Stomach (tissue), 8 donors: ENCODE measurements at regions not wholly inside any gene's neighbourhood (a gene's known extent, or its start where the extent isn't known, plus 50 kb on each side); places are given as distances from the start of the nearest gene placed in this dataset.

ENCODE experiments used
- DNase-seq, 2 donors: peaks; one replicate each; pipeline versions ENCODE4 v3.0.0 to v3.0.0-alpha.2; 2013 to 2019
- H3K27ac ChIP-seq, 5 donors: fragments of 200-600 bp in 4 of 5; sonication (generic) in 4 of 5; one replicate each; pipeline ENCODE4 v1.5.1; 2013 to 2019; ENCODE audit warnings: mild to moderate bottlenecking in 1 of 5, moderate library complexity in 1 of 5
- H3K27me3 ChIP-seq, 3 donors: fragments of 200-600 bp; sonication (generic); one replicate each; pipeline ENCODE4 v1.5.1; 2017 to 2019; ENCODE audit warnings: mixed run types in 1 of 3
- H3K36me3 ChIP-seq, 4 donors: fragments of 200-600 bp; sonication (generic); 1 replicate in 3 of 4; 2 replicates in 1 of 4; pipeline ENCODE4 v1.5.1; 2016 to 2019
- H3K4me1 ChIP-seq, 4 donors: fragments of 200-600 bp; sonication (generic); one replicate each; pipeline ENCODE4 v1.5.1; 2016 to 2019
- H3K4me3 ChIP-seq, 4 donors: fragments of 200-600 bp; sonication (generic) in 3 of 4; one replicate each; pipeline ENCODE4 v1.5.1; 2016 to 2019; ENCODE audit warnings: mild to moderate bottlenecking in 1 of 4
- H3K9me3 ChIP-seq, 4 donors: fragments of 200-600 bp; sonication (generic); one replicate each; pipeline ENCODE4 v1.5.1; 2016 to 2019
- EP300 ChIP-seq: sonication (generic); formaldehyde crosslinking; IDR thresholded peaks from one replicate; pipeline ENCODE4 v1.6.1; 2017; ENCODE audit warnings: antibody characterized with exemption
- POLR2A ChIP-seq, 4 donors: fragments of 450-650 bp; IDR thresholded peaks; one replicate each; pipeline ENCODE4 v1.6.1; 2016; ENCODE audit warnings: antibody characterized with exemption in 4 of 4, control low read depth in 2 of 4, mild to moderate bottlenecking in 1 of 4, moderate library complexity in 1 of 4
- POLR2AphosphoS5 ChIP-seq, 3 donors: sonication (generic); formaldehyde crosslinking; IDR thresholded peaks; one replicate each; pipeline ENCODE4 v1.6.1; 2016; ENCODE audit warnings: antibody characterized with exemption in 3 of 3
- WGBS, 5 donors: extraction: QIAGEN DNeasy Blood & Tissue Kit in 3 of 5; methylation state at CpG; one replicate each; pipeline versions ENCODE4 v1.1.5 to v1.1.7; 2013 to 2018; 5-methylcytosine and 5-hydroxymethylcytosine counted together
- intact Hi-C: fragments of 100-400 bp; cut with DNase I; formaldehyde crosslinking; loops from one replicate; pipeline ENCODE4 v1.15.1; 2023; ENCODE audit warnings: low total_unique reads
- TF ChIP-seq, protein P1 (sequence below), 7 experiments: fragments of 450-650 bp in 4 of 7; fragments of 200-600 bp in 3 of 7; sonication (generic) in 3 of 7; IDR thresholded peaks; one replicate each; pipeline ENCODE4 v1.5.1; 2016 to 2019; ENCODE audit warnings: antibody characterized with exemption in 7 of 7, control low read depth in 2 of 7, mild to moderate bottlenecking in 1 of 7
- donor health status: healthy with polysubstance abuse.
- donor health status: Bipolar disorder and iron deficiency.
- donor health status: healthy.

DNA sequence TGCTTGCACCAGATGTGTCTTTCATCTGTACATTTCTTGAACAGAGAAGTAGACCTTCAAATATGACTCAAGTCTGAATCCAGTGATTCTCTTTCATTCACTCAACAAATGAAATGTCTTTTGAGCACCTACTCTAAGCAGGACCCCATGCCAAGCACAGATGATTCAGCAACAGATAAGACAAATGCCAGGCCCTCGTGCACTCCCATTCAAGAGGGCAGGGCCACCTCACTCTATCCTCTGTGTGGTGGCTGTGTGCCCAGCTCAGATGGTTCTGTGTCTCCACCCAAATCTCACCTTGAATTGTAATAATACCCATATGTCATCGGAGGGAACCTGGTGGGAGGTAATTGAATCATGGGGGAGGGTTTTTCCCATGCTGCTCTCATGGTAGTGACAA lies 74.1 kb upstream of the NKD1 start:
- no peaks in the 10 kb centered on the region for H3K36me3 ChIP-seq
- peaks cover 0 to 11% (median 3%) of the 10 kb centered on the region in 4 donors for H3K4me1 ChIP-seq
- no peaks in the 10 kb centered on the region for H3K9me3 ChIP-seq
- no peak overlapping the region for H3K27ac ChIP-seq
- no peak overlapping the region for H3K4me3 ChIP-seq
- intact Hi-C loops, result no loop called here
- no peak for DNase-seq
- H3K27me3 ChIP-seq, result peaks cover 0 to 19% (median 0%) of the 10 kb centered on the region in 3 donors
- 47 to 61% (median 57%) methylated on average over 2 of the region's 2 CpGs for WGBS, 5 donors
- TF ChIP-seq POLR2AphosphoS5 (IDR thresholded peaks at IDR 0.05) (no peak), POLR2A (IDR thresholded peaks at IDR 0.05) (no peak), EP300 (no peak)
- TF ChIP-seq, protein P1, sequence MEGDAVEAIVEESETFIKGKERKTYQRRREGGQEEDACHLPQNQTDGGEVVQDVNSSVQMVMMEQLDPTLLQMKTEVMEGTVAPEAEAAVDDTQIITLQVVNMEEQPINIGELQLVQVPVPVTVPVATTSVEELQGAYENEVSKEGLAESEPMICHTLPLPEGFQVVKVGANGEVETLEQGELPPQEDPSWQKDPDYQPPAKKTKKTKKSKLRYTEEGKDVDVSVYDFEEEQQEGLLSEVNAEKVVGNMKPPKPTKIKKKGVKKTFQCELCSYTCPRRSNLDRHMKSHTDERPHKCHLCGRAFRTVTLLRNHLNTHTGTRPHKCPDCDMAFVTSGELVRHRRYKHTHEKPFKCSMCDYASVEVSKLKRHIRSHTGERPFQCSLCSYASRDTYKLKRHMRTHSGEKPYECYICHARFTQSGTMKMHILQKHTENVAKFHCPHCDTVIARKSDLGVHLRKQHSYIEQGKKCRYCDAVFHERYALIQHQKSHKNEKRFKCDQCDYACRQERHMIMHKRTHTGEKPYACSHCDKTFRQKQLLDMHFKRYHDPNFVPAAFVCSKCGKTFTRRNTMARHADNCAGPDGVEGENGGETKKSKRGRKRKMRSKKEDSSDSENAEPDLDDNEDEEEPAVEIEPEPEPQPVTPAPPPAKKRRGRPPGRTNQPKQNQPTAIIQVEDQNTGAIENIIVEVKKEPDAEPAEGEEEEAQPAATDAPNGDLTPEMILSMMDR (IDR thresholded peaks at IDR 0.05), result no peak

DNA sequence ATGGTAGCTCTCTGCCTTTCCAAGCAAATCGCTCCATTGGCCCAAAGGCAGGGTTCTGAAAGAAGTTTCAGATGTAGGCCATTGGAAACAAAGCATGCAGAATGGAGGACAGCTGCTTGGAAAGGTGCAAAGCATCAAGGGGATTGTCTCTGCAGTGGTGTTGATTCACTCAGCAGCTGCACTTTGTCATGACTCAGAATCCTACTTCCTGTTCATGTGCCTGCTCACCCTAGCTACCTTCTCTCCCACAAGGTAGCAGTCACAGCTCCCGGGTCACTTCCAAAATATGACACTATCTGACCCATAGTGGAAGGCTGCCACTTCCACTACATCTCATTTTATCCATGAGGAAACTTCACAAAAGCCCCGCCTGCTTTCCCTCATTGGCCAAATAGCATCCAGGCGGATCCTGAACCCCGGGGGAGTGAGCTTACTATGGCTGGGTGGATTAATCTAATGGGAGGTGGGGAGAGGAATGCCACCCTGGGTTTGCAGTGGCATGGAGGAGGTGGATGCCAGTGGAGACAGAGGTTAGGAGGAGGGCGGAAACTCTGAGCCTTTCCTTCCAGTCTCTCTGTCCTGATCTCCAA lies 74.7 kb upstream of the NKD1 start:
- H3K9me3 ChIP-seq, result no peaks in the 10 kb centered on the region
- no peaks in the 10 kb centered on the region for H3K36me3 ChIP-seq
- H3K4me3 ChIP-seq, result no peak overlapping the region
- DNase-seq, result peak in 1 of 2 donors; percentile 29
- 73 to 82% (median 76%) methylated on average over 6 of the region's 6 CpGs for WGBS, 5 donors
- H3K27me3 ChIP-seq, result peaks cover 0 to 20% (median 5%) of the 10 kb centered on the region in 3 donors
- intact Hi-C loops, result no loop called here
- peaks cover 3 to 13% (median 6%) of the 10 kb centered on the region in 4 donors for H3K4me1 ChIP-seq
- no peak overlapping the region for H3K27ac ChIP-seq
- no peak for TF ChIP-seq POLR2AphosphoS5 (IDR thresholded peaks at IDR 0.05)
- TF ChIP-seq, protein P1 (IDR thresholded peaks at IDR 0.05), result no peak
- no peak for TF ChIP-seq POLR2A (IDR thresholded peaks at IDR 0.05)
- no peak for TF ChIP-seq EP300

DNA sequence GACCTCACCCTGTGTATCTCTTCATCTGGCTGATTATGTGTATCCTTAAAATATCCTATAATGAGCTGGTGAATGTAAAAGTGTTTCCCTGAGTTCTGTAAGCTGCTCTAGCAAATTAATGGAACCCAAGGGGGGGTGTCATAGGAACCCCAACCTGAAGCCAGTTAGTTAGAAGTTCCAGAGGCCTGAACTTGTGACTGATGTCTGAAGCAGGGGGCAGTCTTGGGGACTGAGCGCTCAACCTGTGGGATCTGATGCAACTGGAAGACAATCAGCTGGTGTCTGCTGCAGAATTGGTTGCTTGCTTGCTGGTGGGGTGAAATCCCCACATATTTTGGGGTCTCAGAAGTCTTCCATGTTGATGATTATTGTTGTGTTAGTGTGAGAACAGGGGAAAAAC lies 75.7 kb upstream of the NKD1 start:
- Histone ChIP-seq H3K27ac (no peak overlapping the region), H3K4me3 (no peak overlapping the region), H3K27me3 (peaks cover 0 to 27% (median 13%) of the 10 kb centered on the region in 3 donors), H3K36me3 (no peaks in the 10 kb centered on the region), H3K9me3 (no peaks in the 10 kb centered on the region), H3K4me1 (peaks cover 10 to 17% (median 15%) of the 10 kb centered on the region in 4 donors)
- WGBS, 5 donors, result 93 to 100% (median 100%) methylated on average over 1 of the region's 1 CpG
- intact Hi-C loops, result no loop called here
- no peak for DNase-seq
- TF ChIP-seq EP300, result no peak
- TF ChIP-seq, protein P1 (IDR thresholded peaks at IDR 0.05), result no peak
- TF ChIP-seq POLR2A (IDR thresholded peaks at IDR 0.05), result no peak
- no peak for TF ChIP-seq POLR2AphosphoS5 (IDR thresholded peaks at IDR 0.05)

DNA sequence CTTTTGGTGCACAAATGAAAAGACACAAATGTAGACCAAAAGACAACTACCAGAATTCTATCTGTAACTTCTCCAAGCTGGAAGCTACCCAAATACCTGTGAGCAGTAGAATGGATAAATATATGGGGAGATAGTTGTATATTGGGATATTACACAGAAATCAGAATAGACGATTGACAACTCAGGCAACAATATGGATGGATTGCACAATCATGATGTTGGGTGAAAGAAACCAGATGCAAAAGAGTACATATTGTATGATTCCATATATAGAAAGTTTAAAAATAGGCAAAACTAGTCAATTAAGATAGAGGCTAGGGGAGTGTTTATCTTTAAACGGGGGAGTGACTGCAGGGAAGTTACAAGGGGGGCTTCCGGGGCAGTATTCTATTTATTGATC lies 77.5 kb upstream of the NKD1 start:
- intact Hi-C loops, result no loop called here
- no peak overlapping the region for H3K4me3 ChIP-seq
- no peak for DNase-seq
- no peaks in the 10 kb centered on the region for H3K36me3 ChIP-seq
- H3K27me3 ChIP-seq, result peaks cover 0 to 45% (median 13%) of the 10 kb centered on the region in 3 donors
- H3K4me1 ChIP-seq, result peaks cover 10 to 20% (median 18%) of the 10 kb centered on the region in 4 donors
- TF ChIP-seq POLR2A (IDR thresholded peaks at IDR 0.05) (no peak), POLR2AphosphoS5 (IDR thresholded peaks at IDR 0.05) (no peak), EP300 (no peak)
- TF ChIP-seq, protein P1 (IDR thresholded peaks at IDR 0.05), result no peak
- H3K27ac ChIP-seq, result no peak overlapping the region
- no peaks in the 10 kb centered on the region for H3K9me3 ChIP-seq
- WGBS, 5 donors, result 68 to 84% (median 68%) methylated on average over 3 of the region's 3 CpGs
